NCI-H2196 treated with DMSO at 0.1 percent for 48 hours (cell line): ENCODE measurements at regions not wholly inside any gene's neighbourhood (a gene's known extent, or its start where the extent isn't known, plus 50 kb on each side); places are given as distances from the start of the nearest gene placed in this dataset.

Experiments used
- DNase-seq: peaks from one replicate; lab custom pipeline; 2025; ENCODE audit not compliant: unreplicated experiment; lab: John Stamatoyannopoulos, UW

GRCh38 chr2:8278709-8279354, 403.0 kb upstream of the ID2 start:
- no peak for DNase-seq

DNA sequence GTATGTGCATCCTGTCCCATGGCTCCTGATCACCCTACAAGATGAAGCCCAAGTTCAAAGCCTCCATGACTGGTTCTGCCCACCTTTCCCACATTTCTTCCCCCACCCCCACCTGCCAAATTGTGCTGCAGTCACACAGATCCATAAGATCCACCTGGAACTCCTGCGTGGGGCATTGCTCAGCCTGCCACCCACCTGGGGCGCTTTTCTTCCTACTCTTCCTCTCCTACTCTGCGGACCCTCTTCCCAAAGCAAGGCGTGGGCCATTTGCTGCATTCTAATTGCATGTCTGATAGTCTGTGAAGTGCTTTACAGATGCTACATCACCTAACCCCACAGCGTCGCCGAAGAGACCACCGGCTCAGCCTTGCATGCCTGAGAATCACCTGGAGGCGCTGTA, 402.4 kb upstream of the ID2 start:
- no peak for DNase-seq

DNA sequence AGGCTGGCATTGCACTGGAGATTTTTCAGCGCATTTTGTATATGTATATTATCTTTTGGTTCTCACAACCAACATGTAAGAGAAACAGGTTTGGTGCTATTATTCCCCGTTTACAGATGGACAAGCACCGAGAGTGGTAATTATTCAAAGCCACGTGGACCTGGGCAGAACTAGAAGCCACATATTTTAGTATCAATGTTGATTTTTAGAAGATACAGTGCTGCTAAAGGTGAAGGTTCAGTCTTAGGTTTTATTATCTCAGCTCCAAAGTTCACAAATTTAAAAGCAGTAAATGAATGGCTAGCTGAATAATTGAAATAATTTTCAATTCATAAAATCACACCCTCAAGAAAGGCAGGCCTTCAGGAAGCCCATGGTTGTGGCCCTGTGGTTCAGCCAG, 400.6 kb upstream of the ID2 start:
- DNase-seq: no peak

DNA sequence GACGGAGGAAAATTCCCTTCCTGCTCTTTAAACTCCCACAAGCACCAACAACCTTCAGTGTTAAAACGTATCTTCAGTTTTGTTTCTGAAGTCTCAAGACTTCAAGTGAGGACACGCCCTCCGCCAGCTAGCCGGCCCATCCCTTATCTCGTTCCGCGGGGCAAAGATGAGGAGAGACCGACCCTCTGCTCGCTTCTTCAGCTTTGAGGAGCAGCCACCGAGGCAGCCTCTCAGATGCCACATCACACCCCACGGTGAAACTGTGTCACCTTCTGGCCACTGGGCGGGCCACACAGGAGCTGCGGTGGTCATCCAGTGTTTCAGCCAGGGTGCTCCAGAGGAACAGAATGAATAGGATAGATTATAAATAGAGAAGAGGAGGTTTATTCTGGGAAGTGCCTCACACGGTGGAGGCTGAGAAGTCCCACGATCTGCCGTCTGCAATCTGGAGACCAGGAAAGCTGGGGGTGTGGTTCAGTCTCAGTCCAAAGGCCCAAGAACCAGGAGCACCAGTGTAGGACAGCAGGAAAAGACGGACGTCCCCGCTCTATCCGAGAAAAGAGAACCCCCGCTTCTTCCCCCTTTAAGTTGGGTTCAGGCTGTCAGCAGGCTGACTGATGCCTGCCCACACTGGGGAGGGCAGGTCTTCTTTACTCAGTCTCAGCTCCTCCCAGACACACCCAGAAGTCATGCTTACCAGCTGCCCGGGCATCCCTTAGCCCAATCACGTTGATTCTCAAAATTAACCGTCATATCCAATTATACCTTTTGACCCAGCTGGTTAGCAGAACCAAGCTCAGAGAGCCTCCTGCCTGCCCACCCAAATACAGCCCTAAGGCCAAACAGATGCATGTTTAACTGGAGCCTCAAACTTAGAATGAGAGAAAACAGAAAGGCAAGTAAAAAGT, 399.7 kb upstream of the ID2 start:
- DNase-seq: no peak

- DNase-seq: no peak
Observed at GRCh38 chr2:8282858-8283252, 399.0 kb upstream of the ID2 start.

GRCh38 chr2:8285081-8285480, 396.8 kb upstream of the ID2 start:
- no peak for DNase-seq

GRCh38 chr2:8285898-8286297, 396.0 kb upstream of the ID2 start:
- no peak for DNase-seq

GRCh38 chr2:8288206-8288605, 393.6 kb upstream of the ID2 start:
- no peak for DNase-seq

- no peak for DNase-seq
Observed at GRCh38 chr2:8289111-8289510, 392.7 kb upstream of the ID2 start.

- no peak for DNase-seq
Observed at GRCh38 chr2:8290771-8291352, 391.0 kb upstream of the ID2 start.

GRCh38 chr2:8296306-8296705, 385.6 kb upstream of the ID2 start:
- DNase-seq: no peak

- DNase-seq: no peak
Observed at GRCh38 chr2:8297376-8298231, 384.3 kb upstream of the ID2 start.

DNA sequence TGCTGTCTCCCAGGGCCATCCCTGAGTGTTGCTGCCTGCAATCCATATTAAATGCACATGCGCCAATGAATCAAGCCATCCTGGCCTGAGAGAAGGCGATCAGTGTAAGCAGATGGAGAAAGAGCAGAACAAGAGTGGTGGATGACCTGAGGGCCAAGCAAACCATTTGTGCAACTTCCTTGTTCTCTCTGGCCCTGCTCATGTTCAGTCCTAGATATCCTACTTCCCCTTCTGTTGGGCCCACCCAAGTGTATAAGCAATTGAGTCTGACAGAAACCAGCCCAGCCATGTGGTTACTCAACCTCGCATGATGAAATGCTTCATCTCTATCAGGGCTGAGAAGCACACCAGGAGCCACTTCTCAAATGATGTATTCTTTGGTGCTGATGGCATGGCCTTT, 383.1 kb upstream of the ID2 start:
- DNase-seq: no peak

DNA sequence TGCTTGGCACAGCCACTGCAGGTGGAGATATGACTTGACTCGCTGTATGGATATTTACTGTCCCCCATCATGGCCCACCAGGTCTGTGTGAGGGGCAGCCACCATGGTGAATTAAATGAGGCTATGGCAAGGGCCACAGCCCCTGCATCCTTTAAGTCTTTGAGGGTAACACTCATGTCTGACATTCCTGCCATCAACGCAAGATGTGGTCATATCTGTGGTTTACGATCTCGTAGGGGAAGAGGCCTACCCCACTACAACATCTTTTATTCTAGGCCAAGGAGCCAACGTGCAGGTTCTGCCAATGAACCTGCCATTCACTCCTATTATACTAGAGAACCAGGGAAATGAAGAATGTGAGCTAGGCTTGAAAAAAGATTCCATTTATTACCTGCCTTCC, 381.6 kb upstream of the ID2 start:
- DNase-seq: no peak

GRCh38 chr2:8300905-8301304, 381.0 kb upstream of the ID2 start:
- no peak for DNase-seq

DNA sequence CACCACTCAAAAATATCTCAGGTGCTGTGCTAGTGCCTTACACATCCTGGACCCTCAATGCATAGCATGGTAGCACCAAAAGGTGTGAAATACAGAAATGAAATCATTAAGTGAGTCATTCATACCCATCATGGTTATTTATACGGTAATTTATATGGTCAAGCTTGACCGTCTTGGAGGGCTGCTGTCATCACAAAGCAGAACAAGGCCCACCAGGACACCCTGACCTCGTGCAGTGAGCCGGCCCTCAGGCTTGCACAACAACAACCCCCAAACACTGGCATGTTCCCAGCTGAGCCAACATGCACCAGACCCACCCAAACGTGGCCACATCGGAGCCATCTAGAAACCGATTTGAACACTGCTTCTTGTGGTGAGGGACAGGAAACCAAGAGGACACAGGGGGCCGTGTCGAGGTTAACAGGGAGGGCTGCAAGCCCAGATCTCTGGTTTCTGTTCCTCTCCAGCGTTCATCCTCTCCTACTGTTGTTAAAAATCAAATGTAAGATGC, 378.5 kb upstream of the ID2 start:
- DNase-seq: no peak

DNA sequence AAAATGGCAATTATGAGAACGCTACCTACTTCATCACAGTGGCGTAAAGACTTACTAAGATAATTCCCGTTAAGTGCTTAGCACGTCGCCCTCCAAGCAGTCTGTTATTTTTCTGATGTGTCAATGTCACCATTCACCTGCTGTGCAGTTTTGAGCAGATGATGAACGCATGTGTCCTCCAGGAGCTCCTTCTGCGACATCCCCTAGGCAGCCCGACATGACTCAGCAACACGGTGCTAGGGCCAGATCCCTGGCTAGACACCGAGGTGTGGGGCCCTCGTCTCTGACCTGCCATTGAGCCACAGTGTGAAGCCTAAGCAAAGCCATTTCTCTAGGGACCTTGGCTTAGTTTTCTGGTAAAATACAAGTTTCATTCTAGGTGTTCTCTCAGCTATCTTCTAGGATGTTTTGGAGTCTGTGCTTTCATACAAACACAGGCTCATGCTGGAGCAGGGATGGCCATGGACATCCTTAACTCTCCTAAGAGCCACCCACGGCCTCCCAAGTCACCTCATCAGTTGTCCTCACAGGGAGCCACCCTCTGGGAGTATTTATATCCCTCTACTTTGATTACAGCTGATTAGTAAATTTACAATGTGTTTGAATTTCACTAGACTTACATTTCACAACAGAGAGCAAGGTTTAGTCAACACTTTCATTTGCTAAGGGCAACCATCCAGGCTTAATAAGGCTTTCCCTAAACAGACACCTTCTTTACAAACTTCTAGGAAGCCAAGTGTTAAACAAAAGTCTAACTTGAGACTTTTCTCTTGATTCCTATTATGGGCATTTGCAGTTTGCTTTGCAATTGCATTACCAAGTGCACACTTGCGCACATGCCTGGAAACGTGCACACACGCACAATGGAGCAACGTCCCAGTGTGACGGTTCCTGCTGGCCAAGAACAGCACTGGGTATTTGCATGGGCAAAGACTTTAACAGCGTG, 376.8 kb upstream of the ID2 start:
- DNase-seq: no peak

GRCh38 chr2:8306530-8307351, 375.1 kb upstream of the ID2 start:
- DNase-seq: no peak

- no peak for DNase-seq
Observed at GRCh38 chr2:8307606-8308180, 374.2 kb upstream of the ID2 start.
